T-cell (primary cell): ENCODE measurements at regions not wholly inside any gene's neighbourhood (a gene's known extent, or its start where the extent isn't known, plus 50 kb on each side); places are given as distances from the start of the nearest gene placed in this dataset.

Experiments
- ATAC-seq, 4 experiments: fragments of 200-7000 bp in 3 of 4; fragments of 150-1000 bp in 1 of 4; cut with Tn5 transposase; replicated peaks in 1 of 4; 1 replicate in 3 of 4; 2 replicates in 1 of 4; pipeline ENCODE4 v1.10.0; 2021; ENCODE audit warnings: moderate library complexity in 3 of 4, mild to moderate bottlenecking in 2 of 4, moderate number of reproducible peaks in 1 of 4
- CTCF ChIA-PET, 2 donors: fragments of 300-600 bp; sonication (Branson Sonifier 250); formaldehyde crosslinking; loops; one replicate each; lab custom pipeline; 2022; ENCODE audit warnings: antibody characterized with exemption in 2 of 2; lab: Charles Lee
- POLR2A ChIA-PET, 2 donors: fragments of 300-600 bp; sonication (Branson Sonifier 250); formaldehyde crosslinking; loops; one replicate each; lab custom pipeline; 2022; ENCODE audit warnings: antibody characterized with exemption in 2 of 2; lab: Charles Lee
- DNase-seq, 35 experiments: peaks; one replicate each; pipeline versions ENCODE4 v3.0.0 to v3.0.0-alpha.2; 2013 to 2023
- H3K27ac ChIP-seq: one replicate; pipeline ENCODE4 v1.5.1; 2013; ENCODE audit warnings: low read length
- H3K27me3 ChIP-seq, 2 experiments: replicated peaks in 1 of 2; 1 replicate in 1 of 2; 2 replicates in 1 of 2; pipeline versions ENCODE4 v1.6.1 to v1.7.0; 2013; ENCODE audit warnings: low read length in 1 of 2, mixed read lengths in 1 of 2; ENCODE audit not compliant: control insufficient read depth in 2 of 2, insufficient read depth in 2 of 2; ENCODE audit errors: extremely low read depth in 1 of 2
- H3K36me3 ChIP-seq, 2 donors: 1 replicate in 1 of 2; 2 replicates in 1 of 2; pipeline versions ENCODE4 v1.6.1 to v1.7.0; 2013; ENCODE audit warnings: low read length in 1 of 2; ENCODE audit not compliant: control insufficient read depth in 2 of 2, insufficient read depth in 1 of 2; ENCODE audit errors: extremely low read depth in 1 of 2
- H3K4me1 ChIP-seq, 2 experiments: 1 replicate in 1 of 2; 2 replicates in 1 of 2; pipeline versions ENCODE4 v1.6.1 to v1.7.0; 2013; ENCODE audit warnings: low read length in 2 of 2, mixed read lengths in 1 of 2; ENCODE audit not compliant: insufficient read depth in 2 of 2, control insufficient read depth in 1 of 2; ENCODE audit errors: extremely low read depth in 1 of 2
- H3K4me3 ChIP-seq, 2 donors: 1 replicate in 1 of 2; 2 replicates in 1 of 2; pipeline versions ENCODE4 v1.5.1 to v1.7.0; 2013; ENCODE audit warnings: mild to moderate bottlenecking in 2 of 2, low read length in 1 of 2, moderate library complexity in 1 of 2; ENCODE audit not compliant: control insufficient read depth in 1 of 2; ENCODE audit errors: extremely low read depth in 1 of 2
- H3K9me3 ChIP-seq: 2 replicates; pipeline ENCODE4 v1.7.0; 2013
- H3K27ac Mint-ChIP-seq, 2 donors: one replicate each; pipeline ENCODE4 v1.8.0; 2020 to 2021; ENCODE audit warnings: mild to moderate bottlenecking in 2 of 2, mixed read lengths in 2 of 2
- H3K27me3 Mint-ChIP-seq, 2 donors: one replicate each; pipeline ENCODE4 v1.8.0; 2021 to 2022; ENCODE audit warnings: mixed read lengths in 2 of 2
- H3K36me3 Mint-ChIP-seq: one replicate; pipeline ENCODE4 v1.8.0; 2021; ENCODE audit warnings: mixed read lengths
- H3K4me1 Mint-ChIP-seq, 3 donors: one replicate each; pipeline ENCODE4 v1.8.0; 2020 to 2022; ENCODE audit warnings: mixed read lengths in 3 of 3, mild to moderate bottlenecking in 1 of 3
- H3K4me3 Mint-ChIP-seq, 3 donors: one replicate each; pipeline ENCODE4 v1.8.0; 2020 to 2022; ENCODE audit warnings: mild to moderate bottlenecking in 3 of 3, mixed read lengths in 3 of 3, moderate library complexity in 3 of 3
- H3K9me3 Mint-ChIP-seq, 3 donors: one replicate each; pipeline ENCODE4 v1.8.0; 2020 to 2022; ENCODE audit warnings: mixed read lengths in 3 of 3

DNA sequence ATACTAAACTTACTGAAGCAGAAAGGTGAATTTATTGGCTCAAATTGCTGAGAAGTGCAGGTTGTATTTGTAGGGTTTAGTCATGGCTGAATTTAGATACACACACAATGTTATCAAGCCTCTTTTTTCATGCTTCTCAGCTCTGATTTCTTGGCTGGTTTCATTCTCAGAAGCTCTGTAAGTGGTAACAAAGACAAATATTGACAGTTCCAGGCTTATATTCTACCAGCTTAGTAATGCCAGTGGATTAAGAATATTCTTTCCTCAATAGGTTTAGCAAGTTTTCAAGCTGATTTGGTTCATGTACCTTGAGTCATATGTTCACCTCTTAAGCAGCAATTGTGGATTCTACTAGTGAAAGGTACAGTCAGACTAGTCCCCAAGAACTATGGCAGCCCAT, 52.1 kb upstream of the PKIB start:
- CTCF ChIA-PET = no interaction called here
- H3K9me3 Mint-ChIP-seq = peaks cover 10 to 23% (median 16%) of the 10 kb centered on the region in 3 donors

More for the DNA sequence above, 52.1 kb upstream of the PKIB start:
- Histone ChIP-seq H3K4me1 (no peaks in the 10 kb centered on the region), H3K4me3 (no peak overlapping the region), H3K27me3 (no peaks in the 10 kb centered on the region), H3K9me3 (no peaks in the 10 kb centered on the region), H3K36me3 (no peaks in the 10 kb centered on the region), H3K27ac (no peak overlapping the region)
- POLR2A ChIA-PET = no interaction called here
- Mint-ChIP-seq H3K4me3 (no peak overlapping the region), H3K27ac (no peak overlapping the region), H3K27me3 (no peaks in the 10 kb centered on the region), H3K36me3 (no peaks in the 10 kb centered on the region), H3K4me1 (no peaks in the 10 kb centered on the region)
- no peak for ATAC-seq
- DNase-seq = no peak
